ENCODE measurements at regions not wholly inside any gene's neighbourhood (a gene's known extent, or its start where the extent isn't known, plus 50 kb on each side); places are given as distances from the start of the nearest gene placed in this dataset.

GRCh38 chr4:41435510-41435909 is 102.4 kb upstream of the LIMCH1 start:
- POLR2A ChIA-PET (ENCODE audit: unreplicated experiment): no interaction called here
- H3K27ac ChIP-seq (ENCODE audit: low read length): no peak overlapping the region
- no peaks in the 10 kb centered on the region for H3K79me2 ChIP-seq (ENCODE audit: low read length)
- no peak for ATAC-seq
- H3K27me3 ChIP-seq (ENCODE audit: low read length): no peaks in the 10 kb centered on the region
- DNase-seq: no peak
- H3K9me2 ChIP-seq (replicated peaks; ENCODE audit: low read length): no peaks in the 10 kb centered on the region
- intact Hi-C loops (cut with micrococcal nuclease): no loop called here
- H4K20me1 ChIP-seq (ENCODE audit: low read length): no peaks in the 10 kb centered on the region
- H3K4me2 ChIP-seq (ENCODE audit: low read length): no peak overlapping the region
- no peak for TF ChIP-seq CTCF (conservative IDR thresholded peaks at IDR 0.05; ENCODE audit: low read depth, low read length)
- TF ChIP-seq EZH2 (IDR thresholded peaks at IDR 0.05; ENCODE audit: low read length, unreplicated experiment): no peak
- no peak for TF ChIP-seq EZH2phosphoT487 (IDR thresholded peaks at IDR 0.05; ENCODE audit: borderline replicate concordance, low read length)
- no peaks in the 10 kb centered on the region for H3F3A ChIP-seq (ENCODE audit: low read length, unreplicated experiment)
- H3K9ac ChIP-seq (ENCODE audit: low read length): no peak overlapping the region
- H3K4me1 ChIP-seq (ENCODE audit: insufficient read depth, low read length): peaks cover 6% of the 10 kb centered on the region; the same call in 1 of the 2 replicates
- H2AFZ ChIP-seq (ENCODE audit: low read length): no peak overlapping the region
- H3K4me3 ChIP-seq (ENCODE audit: low read length): no peak overlapping the region
- no peaks in the 10 kb centered on the region for H3K9me3 ChIP-seq (ENCODE audit: low read length)
- BruUV-seq (replicated peaks): no TSS peak
- H3K36me3 ChIP-seq (ENCODE audit: low read depth, low read length): no peaks in the 10 kb centered on the region
- CTCF ChIA-PET: no interaction called here

GRCh38 chr4:41436419-41436818 is 101.5 kb upstream of the LIMCH1 start:
- no peak overlapping the region for H2AFZ ChIP-seq (ENCODE audit: low read length)
- no peak overlapping the region for H3K27ac ChIP-seq (ENCODE audit: low read length)
- H4K20me1 ChIP-seq (ENCODE audit: low read length): no peaks in the 10 kb centered on the region
- H3K79me2 ChIP-seq (ENCODE audit: low read length): no peaks in the 10 kb centered on the region
- 0 out of 2 replicates have a peak overlapping the region, but pooled peaks have one; percentile 19 for H3K4me2 ChIP-seq (ENCODE audit: low read length)
- no peak overlapping the region for H3K9ac ChIP-seq (ENCODE audit: low read length)
- no peaks in the 10 kb centered on the region for H3K36me3 ChIP-seq (ENCODE audit: low read depth, low read length)
- no peaks in the 10 kb centered on the region for H3K27me3 ChIP-seq (ENCODE audit: low read length)
- intact Hi-C loops (cut with micrococcal nuclease): no loop called here
- POLR2A ChIA-PET (ENCODE audit: unreplicated experiment): no interaction called here
- H3K4me3 ChIP-seq (ENCODE audit: low read length): no peak overlapping the region
- TF ChIP-seq CTCF (conservative IDR thresholded peaks at IDR 0.05; ENCODE audit: low read depth, low read length): no peak
- no peak for TF ChIP-seq EZH2phosphoT487 (IDR thresholded peaks at IDR 0.05; ENCODE audit: borderline replicate concordance, low read length)
- TF ChIP-seq EZH2 (IDR thresholded peaks at IDR 0.05; ENCODE audit: low read length, unreplicated experiment): no peak
- H3F3A ChIP-seq (ENCODE audit: low read length, unreplicated experiment): no peaks in the 10 kb centered on the region
- DNase-seq (no peak), ATAC-seq (no peak)
- CTCF ChIA-PET: no interaction called here
- no peaks in the 10 kb centered on the region for H3K9me3 ChIP-seq (ENCODE audit: low read length)
- no TSS peak for BruUV-seq (replicated peaks)
- no peaks in the 10 kb centered on the region for H3K9me2 ChIP-seq (replicated peaks; ENCODE audit: low read length)
- H3K4me1 ChIP-seq (ENCODE audit: insufficient read depth, low read length): peaks cover 6% of the 10 kb centered on the region; the same call in 1 of the 2 replicates

GRCh38 chr4:41437111-41437536 is 100.8 kb upstream of the LIMCH1 start:
- no peaks in the 10 kb centered on the region for H3K9me3 ChIP-seq (ENCODE audit: low read length)
- no peaks in the 10 kb centered on the region for H3K9me2 ChIP-seq (replicated peaks; ENCODE audit: low read length)
- no peaks in the 10 kb centered on the region for H3F3A ChIP-seq (ENCODE audit: low read length, unreplicated experiment)
- no peaks in the 10 kb centered on the region for H3K79me2 ChIP-seq (ENCODE audit: low read length)
- no peaks in the 10 kb centered on the region for H3K36me3 ChIP-seq (ENCODE audit: low read depth, low read length)
- BruUV-seq (replicated peaks): no TSS peak
- ATAC-seq (no peak), DNase-seq (no peak)
- H3K9ac ChIP-seq (ENCODE audit: low read length): no peak overlapping the region
- no peaks in the 10 kb centered on the region for H4K20me1 ChIP-seq (ENCODE audit: low read length)
- TF ChIP-seq EZH2 (IDR thresholded peaks at IDR 0.05; ENCODE audit: low read length, unreplicated experiment): no peak
- no peak for TF ChIP-seq EZH2phosphoT487 (IDR thresholded peaks at IDR 0.05; ENCODE audit: borderline replicate concordance, low read length)
- TF ChIP-seq CTCF (conservative IDR thresholded peaks at IDR 0.05; ENCODE audit: low read depth, low read length): no peak
- peaks cover 6% of the 10 kb centered on the region; the same call in 1 of the 2 replicates for H3K4me1 ChIP-seq (ENCODE audit: insufficient read depth, low read length)
- no peak overlapping the region for H2AFZ ChIP-seq (ENCODE audit: low read length)
- H3K27ac ChIP-seq (ENCODE audit: low read length): no peak overlapping the region
- POLR2A ChIA-PET (ENCODE audit: unreplicated experiment): no interaction called here
- 0 out of 2 replicates have a peak overlapping the region, but pooled peaks have one; percentile 19 for H3K4me2 ChIP-seq (ENCODE audit: low read length)
- intact Hi-C loops (cut with micrococcal nuclease): no loop called here
- no peak overlapping the region for H3K4me3 ChIP-seq (ENCODE audit: low read length)
- CTCF ChIA-PET: no interaction called here
- H3K27me3 ChIP-seq (ENCODE audit: low read length): no peaks in the 10 kb centered on the region

All from PC-3 (cell line).